Astrocyte of the hippocampus (primary cell): ENCODE measurements at regions not wholly inside any gene's neighbourhood (a gene's known extent, or its start where the extent isn't known, plus 50 kb on each side); places are given as distances from the start of the nearest gene placed in this dataset.
A peak's percentile ranks its signal among the peaks of the same experiment; 100 is the strongest.
"Not testable (repeated sequence)": the region's sequence is repeated elsewhere in the genome, so short reads cannot be mapped to it uniquely, and the experiment has no call there.

ENCODE experiments used
- DNase-seq: peaks from one replicate; pipeline ENCODE4 v3.0.0; 2011; ENCODE audit warnings: low read depth, low spot score

- no peak for DNase-seq
Observed at GRCh38 chr10:127610816-127611215, 61.7 kb downstream of the NPS start.

GRCh38 chr10:127614484-127615017 lies 65.4 kb downstream of the NPS start:
- no peak for DNase-seq

- no peak for DNase-seq
Observed at GRCh38 chr10:127618797-127619196, 69.7 kb downstream of the NPS start.

GRCh38 chr10:127619546-127620325 lies 70.6 kb downstream of the NPS start:
- no peak for DNase-seq

GRCh38 chr10:127635882-127636281 lies 86.8 kb downstream of the NPS start:
- DNase-seq, result no peak

- DNase-seq, result no peak
Observed at GRCh38 chr10:127648885-127649284, 88.1 kb upstream of the FOXI2 start.

GRCh38 chr10:127649642-127650041 lies 87.3 kb upstream of the FOXI2 start:
- peak; percentile 1 for DNase-seq

- no peak for DNase-seq
Observed at GRCh38 chr10:127657056-127657455, 79.9 kb upstream of the FOXI2 start.

GRCh38 chr10:127676430-127676829 lies 60.6 kb upstream of the FOXI2 start:
- DNase-seq, result not testable (repeated sequence)

- no peak for DNase-seq
Observed at GRCh38 chr10:127678091-127678490, 58.9 kb upstream of the FOXI2 start.

GRCh38 chr10:127679642-127680255 lies 57.2 kb upstream of the FOXI2 start:
- no peak for DNase-seq
